ENCODE measurements at regions not wholly inside any gene's neighbourhood (a gene's known extent, or its start where the extent isn't known, plus 50 kb on each side); places are given as distances from the start of the nearest gene placed in this dataset.

DNA sequence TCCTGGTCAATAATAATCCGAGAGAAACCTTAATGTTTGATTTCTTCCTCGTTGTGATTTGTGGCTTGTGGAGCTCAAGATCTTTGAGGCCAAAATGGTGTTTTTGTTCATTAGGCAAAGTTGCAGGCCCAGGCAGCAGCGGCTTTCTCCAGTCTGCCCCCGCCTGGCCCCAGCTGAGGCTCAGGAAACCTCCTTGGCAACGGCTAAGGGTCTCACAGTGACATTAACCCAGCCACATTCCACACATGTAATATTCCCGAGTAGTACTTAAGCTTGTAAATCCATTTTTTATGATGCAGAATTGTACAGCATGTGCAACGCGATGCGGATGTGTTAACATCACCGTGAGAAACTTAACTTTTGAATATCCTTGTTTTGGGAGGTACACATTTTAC, 200.1 kb downstream of the BCL11A start:
- no peak for ATAC-seq
- ChIA-PET POLR2A (no interaction called here), CTCF (interaction anchor here (0.6 kb wide), 1 partner anchor 102 kb away, joined by 3 read pairs; no protein-coding TSS in a partner anchor)
- H3K27me3 Mint-ChIP-seq: peaks cover 10 to 40% (median 20%) of the 10 kb centered on the region in 5 donors
- Histone ChIP-seq H3K4me1 (ENCODE audit: control insufficient read depth in 2 of 2, insufficient read depth in 2 of 2, low read length in 2 of 2) (no peaks in the 10 kb centered on the region), H3K9me3 (ENCODE audit: control insufficient read depth in 2 of 3, low read length in 3 of 3) (no peaks in the 10 kb centered on the region), H3K36me3 (ENCODE audit: control insufficient read depth in 2 of 3, insufficient read depth in 3 of 3, low read length in 3 of 3) (no peaks in the 10 kb centered on the region), H3K27ac (ENCODE audit: low read depth, low read length) (no peak overlapping the region), H3K27me3 (ENCODE audit: control insufficient read depth in 2 of 2, insufficient read depth in 2 of 2, low read length in 2 of 2) (no peaks in the 10 kb centered on the region), H3K4me3 (ENCODE audit: low read length) (no peak overlapping the region)
- H3K9me3 Mint-ChIP-seq: peaks cover 0 to 4% (median 0%) of the 10 kb centered on the region in 11 donors
- H3K4me3 Mint-ChIP-seq: no peak overlapping the region
- H3K4me1 Mint-ChIP-seq: peaks cover 0 to 11% (median 10%) of the 10 kb centered on the region in 7 donors
- intact Hi-C loops (cut with micrococcal nuclease): no loop called here
- H3K36me3 Mint-ChIP-seq: no peaks in the 10 kb centered on the region
- no peak for DNase-seq
- H3K27ac Mint-ChIP-seq: no peak overlapping the region

DNA sequence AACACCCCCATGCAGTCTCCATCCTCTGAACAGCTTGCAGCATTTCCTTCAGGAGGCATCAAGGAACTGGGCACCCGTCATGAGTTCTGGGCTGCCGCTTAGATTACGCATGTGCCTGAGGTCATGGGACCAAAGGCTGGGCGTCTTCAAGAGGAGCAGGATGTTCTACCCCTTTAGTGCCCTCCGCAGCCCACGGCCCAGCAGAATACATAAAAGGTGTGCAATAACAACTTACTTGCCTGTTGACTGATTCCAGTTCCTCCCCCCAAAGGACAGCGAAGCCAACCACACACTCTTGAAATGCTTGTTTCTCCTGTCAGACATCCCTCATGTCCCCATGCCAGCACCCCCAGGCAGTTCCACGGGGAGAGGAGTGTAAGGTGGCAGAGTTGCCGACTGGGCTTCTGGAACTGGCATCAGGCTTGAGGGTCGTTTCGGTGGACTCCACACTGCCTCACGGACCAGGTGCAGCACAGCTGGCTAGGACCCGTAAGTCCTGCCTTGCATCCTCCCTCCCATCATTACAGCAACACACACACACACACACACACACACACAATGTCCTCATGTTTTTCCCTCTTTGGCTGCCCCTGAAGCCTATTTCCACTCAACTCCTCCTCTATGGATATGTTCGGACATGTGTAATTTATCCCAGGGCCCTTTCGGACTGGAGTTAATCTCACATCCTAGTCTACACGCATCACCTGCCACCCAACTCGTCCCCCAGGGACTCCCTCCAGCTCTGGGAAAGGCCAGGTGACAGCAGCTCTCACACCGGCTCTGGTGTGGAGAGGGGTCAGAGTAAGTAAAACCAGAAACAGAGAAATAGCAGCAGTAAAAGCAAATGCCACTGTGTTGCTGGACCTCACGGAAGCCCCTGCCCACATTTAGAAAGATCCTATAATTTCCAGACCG, 200.7 kb downstream of the BCL11A start:
- H3K4me3 Mint-ChIP-seq: no peak overlapping the region
- H3K27me3 Mint-ChIP-seq: peaks cover 10 to 40% (median 20%) of the 10 kb centered on the region in 5 donors
- no peak for ATAC-seq
- DNase-seq: no peak
- CTCF ChIA-PET: no interaction called here
- H3K4me3 ChIP-seq (ENCODE audit: low read length): no peak overlapping the region
- no peaks in the 10 kb centered on the region for H3K36me3 Mint-ChIP-seq
- H3K27me3 ChIP-seq (ENCODE audit: control insufficient read depth in 2 of 2, insufficient read depth in 2 of 2, low read length in 2 of 2): no peaks in the 10 kb centered on the region
- no peaks in the 10 kb centered on the region for H3K4me1 ChIP-seq (ENCODE audit: control insufficient read depth in 2 of 2, insufficient read depth in 2 of 2, low read length in 2 of 2)
- POLR2A ChIA-PET: no interaction called here
- no peak overlapping the region for H3K27ac ChIP-seq (ENCODE audit: low read depth, low read length)
- H3K36me3 ChIP-seq (ENCODE audit: control insufficient read depth in 2 of 3, insufficient read depth in 3 of 3, low read length in 3 of 3): no peaks in the 10 kb centered on the region
- H3K4me1 Mint-ChIP-seq: peaks cover 0 to 11% (median 10%) of the 10 kb centered on the region in 7 donors
- H3K9me3 ChIP-seq (ENCODE audit: control insufficient read depth in 2 of 3, low read length in 3 of 3): no peaks in the 10 kb centered on the region
- peaks cover 0 to 4% (median 0%) of the 10 kb centered on the region in 11 donors for H3K9me3 Mint-ChIP-seq
- H3K27ac Mint-ChIP-seq: no peak overlapping the region
- intact Hi-C loops (cut with micrococcal nuclease): no loop called here

DNA sequence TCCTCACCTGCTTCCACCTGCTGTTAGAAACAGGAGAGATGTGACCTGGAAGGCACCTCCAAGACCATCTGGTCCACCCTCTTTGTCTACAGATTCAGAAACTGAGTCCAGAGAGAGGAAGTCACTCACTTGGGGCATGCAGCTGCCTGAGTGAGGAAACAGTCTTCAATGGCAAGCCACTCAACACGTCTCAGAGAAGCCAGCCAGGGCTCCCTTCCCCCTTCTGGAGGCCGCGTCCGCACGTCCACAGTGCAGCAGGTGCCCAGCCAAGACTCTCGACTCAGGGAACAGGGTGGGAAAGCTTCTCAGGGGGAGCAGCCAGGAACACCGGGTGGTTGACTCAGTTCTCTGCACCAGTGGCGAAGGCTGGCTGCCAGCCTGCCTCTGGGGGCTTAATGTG, 201.7 kb downstream of the BCL11A start:
- no peaks in the 10 kb centered on the region for H3K4me1 ChIP-seq (ENCODE audit: control insufficient read depth in 2 of 2, insufficient read depth in 2 of 2, low read length in 2 of 2)
- H3K9me3 Mint-ChIP-seq: peaks cover 0 to 4% (median 0%) of the 10 kb centered on the region in 11 donors
- no peaks in the 10 kb centered on the region for H3K36me3 ChIP-seq (ENCODE audit: control insufficient read depth in 2 of 3, insufficient read depth in 3 of 3, low read length in 3 of 3)
- no peak overlapping the region for H3K4me3 ChIP-seq (ENCODE audit: low read length)
- intact Hi-C loops (cut with micrococcal nuclease): no loop called here
- no peak for DNase-seq
- H3K27me3 Mint-ChIP-seq: peaks cover 8 to 39% (median 18%) of the 10 kb centered on the region in 5 donors
- no peak overlapping the region for H3K27ac Mint-ChIP-seq
- H3K27ac ChIP-seq (ENCODE audit: low read depth, low read length): no peak overlapping the region
- H3K4me3 Mint-ChIP-seq: no peak overlapping the region
- H3K27me3 ChIP-seq (ENCODE audit: control insufficient read depth in 2 of 2, insufficient read depth in 2 of 2, low read length in 2 of 2): no peaks in the 10 kb centered on the region
- H3K9me3 ChIP-seq (ENCODE audit: control insufficient read depth in 2 of 3, low read length in 3 of 3): no peaks in the 10 kb centered on the region
- no peaks in the 10 kb centered on the region for H3K36me3 Mint-ChIP-seq
- CTCF ChIA-PET: no interaction called here
- peaks cover 0 to 11% (median 10%) of the 10 kb centered on the region in 7 donors for H3K4me1 Mint-ChIP-seq
- ATAC-seq: peak; percentile 17
- POLR2A ChIA-PET: no interaction called here

DNA sequence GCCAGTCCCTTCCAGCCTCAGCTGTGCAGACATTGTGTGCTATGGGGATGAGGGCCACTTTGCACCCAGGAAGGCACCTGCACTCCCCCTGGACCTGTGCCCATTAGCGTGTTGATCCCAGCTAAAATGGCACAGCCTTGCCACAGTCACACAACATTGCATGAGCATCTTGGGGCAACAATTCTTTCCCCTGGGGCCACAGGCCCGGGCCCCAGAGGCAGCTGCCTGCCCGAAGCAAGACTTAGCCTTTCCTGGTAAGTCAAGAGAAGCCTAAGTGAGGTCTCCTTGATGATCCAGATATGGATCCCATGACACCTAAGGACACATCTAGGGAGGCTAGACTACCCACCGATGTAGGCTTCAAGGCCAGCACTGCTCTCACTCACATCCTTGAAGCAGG, 202.1 kb downstream of the BCL11A start:
- H3K4me1 ChIP-seq (ENCODE audit: control insufficient read depth in 2 of 2, insufficient read depth in 2 of 2, low read length in 2 of 2): no peaks in the 10 kb centered on the region

DNA sequence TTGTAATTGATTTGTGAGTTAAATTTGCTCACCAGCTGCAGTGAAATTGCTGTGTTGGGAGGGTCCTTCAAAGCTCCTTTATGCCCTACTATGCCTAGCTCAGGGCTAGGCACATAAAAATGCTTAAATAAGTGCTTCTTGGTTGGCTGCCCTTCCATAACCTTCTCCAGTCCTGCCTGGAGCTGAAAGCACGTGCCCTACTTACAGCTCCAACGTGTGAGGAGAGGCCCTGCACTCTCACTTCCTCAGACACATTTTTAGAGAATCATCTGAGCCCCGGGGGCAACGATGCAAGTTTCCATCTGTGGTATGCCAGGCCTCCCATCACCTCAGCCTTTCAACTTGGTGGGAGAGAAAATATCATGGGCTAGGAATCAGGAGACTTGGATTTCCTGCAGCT, 202.7 kb downstream of the BCL11A start:
- Mint-ChIP-seq H3K27me3 (peaks cover 6 to 31% (median 17%) of the 10 kb centered on the region in 5 donors), H3K27ac (peak overlapping the region in 1 of 9 donors; percentile 27), H3K4me3 (no peak overlapping the region), H3K4me1 (peaks cover 0 to 3% (median 2%) of the 10 kb centered on the region in 7 donors), H3K36me3 (no peaks in the 10 kb centered on the region), H3K9me3 (peaks cover 0 to 4% (median 0%) of the 10 kb centered on the region in 11 donors)
- H3K4me3 ChIP-seq (ENCODE audit: low read length): no peak overlapping the region
- ChIA-PET CTCF (interaction anchor here (1.4 kb wide), 1 partner anchor 231 kb away, joined by 3 read pairs; no protein-coding TSS in a partner anchor), POLR2A (no interaction called here)
- ATAC-seq (no peak), DNase-seq (no peak)
- no peaks in the 10 kb centered on the region for H3K27me3 ChIP-seq (ENCODE audit: control insufficient read depth in 2 of 2, insufficient read depth in 2 of 2, low read length in 2 of 2)
- no peaks in the 10 kb centered on the region for H3K9me3 ChIP-seq (ENCODE audit: control insufficient read depth in 2 of 3, low read length in 3 of 3)
- intact Hi-C loops (cut with micrococcal nuclease): no loop called here
- H3K27ac ChIP-seq (ENCODE audit: low read depth, low read length): no peak overlapping the region
- H3K36me3 ChIP-seq (ENCODE audit: control insufficient read depth in 2 of 3, insufficient read depth in 3 of 3, low read length in 3 of 3): no peaks in the 10 kb centered on the region
- no peaks in the 10 kb centered on the region for H3K4me1 ChIP-seq (ENCODE audit: control insufficient read depth in 2 of 2, insufficient read depth in 2 of 2, low read length in 2 of 2)

More for the DNA sequence above, 202.1 kb downstream of the BCL11A start:
- Histone ChIP-seq H3K27ac (ENCODE audit: low read depth, low read length) (no peak overlapping the region), H3K27me3 (ENCODE audit: control insufficient read depth in 2 of 2, insufficient read depth in 2 of 2, low read length in 2 of 2) (no peaks in the 10 kb centered on the region), H3K4me3 (ENCODE audit: low read length) (no peak overlapping the region), H3K36me3 (ENCODE audit: control insufficient read depth in 2 of 3, insufficient read depth in 3 of 3, low read length in 3 of 3) (no peaks in the 10 kb centered on the region), H3K9me3 (ENCODE audit: control insufficient read depth in 2 of 3, low read length in 3 of 3) (no peaks in the 10 kb centered on the region)
- ATAC-seq (no peak), DNase-seq (no peak)
- Mint-ChIP-seq H3K4me3 (no peak overlapping the region), H3K27me3 (peaks cover 6 to 34% (median 19%) of the 10 kb centered on the region in 5 donors), H3K36me3 (no peaks in the 10 kb centered on the region), H3K9me3 (peaks cover 0 to 4% (median 0%) of the 10 kb centered on the region in 11 donors), H3K27ac (no peak overlapping the region), H3K4me1 (peaks cover 0 to 8% (median 7%) of the 10 kb centered on the region in 7 donors)
- intact Hi-C loops (cut with micrococcal nuclease): no loop called here
- POLR2A ChIA-PET: no interaction called here
- CTCF ChIA-PET: interaction anchor here (1.4 kb wide), 1 partner anchor 230 kb away, joined by 3 read pairs; no protein-coding TSS in a partner anchor

DNA sequence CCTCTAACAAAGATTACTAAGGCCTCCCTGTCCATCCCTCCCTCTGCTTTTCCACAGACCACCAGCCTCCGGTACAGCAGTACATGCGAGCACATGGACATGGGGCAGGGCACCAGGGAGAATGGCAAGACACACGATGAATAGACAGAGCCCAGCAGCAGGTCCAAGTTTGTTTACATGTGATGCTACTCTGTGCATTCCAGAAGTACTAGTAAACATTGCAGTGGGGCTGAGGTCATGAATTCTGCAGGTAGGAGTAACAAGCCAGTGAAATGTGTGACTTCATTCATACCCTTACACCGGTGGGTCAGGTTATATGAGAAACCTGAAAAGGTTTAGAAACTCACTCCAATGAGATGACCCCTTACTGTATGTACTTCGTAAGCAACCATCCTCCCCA, 205.7 kb downstream of the BCL11A start:
- peaks cover 0 to 30% (median 14%) of the 10 kb centered on the region in 5 donors for H3K27me3 Mint-ChIP-seq
- Histone ChIP-seq H3K36me3 (ENCODE audit: control insufficient read depth in 2 of 3, insufficient read depth in 3 of 3, low read length in 3 of 3) (no peaks in the 10 kb centered on the region), H3K27me3 (ENCODE audit: control insufficient read depth in 2 of 2, insufficient read depth in 2 of 2, low read length in 2 of 2) (no peaks in the 10 kb centered on the region), H3K9me3 (ENCODE audit: control insufficient read depth in 2 of 3, low read length in 3 of 3) (no peaks in the 10 kb centered on the region), H3K4me1 (ENCODE audit: control insufficient read depth in 2 of 2, insufficient read depth in 2 of 2, low read length in 2 of 2) (no peaks in the 10 kb centered on the region), H3K27ac (ENCODE audit: low read depth, low read length) (no peak overlapping the region), H3K4me3 (ENCODE audit: low read length) (no peak overlapping the region)
- DNase-seq: no peak
- H3K27ac Mint-ChIP-seq: no peak overlapping the region
- no peaks in the 10 kb centered on the region for H3K36me3 Mint-ChIP-seq
- no peak overlapping the region for H3K4me3 Mint-ChIP-seq
- no peak for ATAC-seq
- intact Hi-C loops (cut with micrococcal nuclease): no loop called here
- peaks cover 0 to 4% (median 0%) of the 10 kb centered on the region in 11 donors for H3K9me3 Mint-ChIP-seq
- ChIA-PET POLR2A (no interaction called here), CTCF (no interaction called here)
- peaks cover 0 to 1% (median 0%) of the 10 kb centered on the region in 7 donors for H3K4me1 Mint-ChIP-seq

All from naive thymus-derived CD4-positive, alpha-beta T cell (primary cell).